TTC549 (cell line): ENCODE measurements at regions not wholly inside any gene's neighbourhood (a gene's known extent, or its start where the extent isn't known, plus 50 kb on each side); places are given as distances from the start of the nearest gene placed in this dataset.
"Not testable (repeated sequence)": the region's sequence is repeated elsewhere in the genome, so short reads cannot be mapped to it uniquely, and the experiment has no call there.

Experiments used
- FAIRE-seq: peaks from 2 replicates; lab custom pipeline; 2012; peaks lifted over from hg19 to GRCh38; lab: Jason Lieb, UNC

- no peak for FAIRE-seq
Measured at GRCh38 chr5:103894882-103895281, 332.3 kb upstream of the NUDT12 start.

GRCh38 chr5:103891151-103891550 is 328.6 kb upstream of the NUDT12 start:
- no peak for FAIRE-seq

- FAIRE-seq, result no peak
Measured at GRCh38 chr5:103890313-103890712, 327.7 kb upstream of the NUDT12 start.

- no peak for FAIRE-seq
Measured at GRCh38 chr5:103889500-103890209, 327.1 kb upstream of the NUDT12 start.

- no peak for FAIRE-seq
Measured at GRCh38 chr5:103886826-103887225, 324.2 kb upstream of the NUDT12 start.

- FAIRE-seq, result no peak
Measured at GRCh38 chr5:103883143-103883542, 320.6 kb upstream of the NUDT12 start.

- FAIRE-seq, result no peak
Measured at GRCh38 chr5:103881560-103881959, 319.0 kb upstream of the NUDT12 start.

GRCh38 chr5:103867857-103868598 is 305.4 kb upstream of the NUDT12 start:
- no peak for FAIRE-seq

- FAIRE-seq, result no peak
Measured at GRCh38 chr5:103866169-103866568, 303.6 kb upstream of the NUDT12 start.

GRCh38 chr5:103862398-103862797 is 299.8 kb upstream of the NUDT12 start:
- no peak for FAIRE-seq

- no peak for FAIRE-seq
Measured at GRCh38 chr5:103860327-103860726, 297.7 kb upstream of the NUDT12 start.

- FAIRE-seq, result not testable (repeated sequence)
Measured at GRCh38 chr5:103858367-103858766, 295.8 kb upstream of the NUDT12 start.

GRCh38 chr5:103851091-103851490 is 288.5 kb upstream of the NUDT12 start:
- no peak for FAIRE-seq

GRCh38 chr5:103849934-103850333 is 287.3 kb upstream of the NUDT12 start:
- no peak for FAIRE-seq

GRCh38 chr5:103847060-103847459 is 284.5 kb upstream of the NUDT12 start:
- FAIRE-seq, result no peak

GRCh38 chr5:103842936-103843335 is 280.3 kb upstream of the NUDT12 start:
- FAIRE-seq, result no peak

GRCh38 chr5:103840600-103840999 is 278.0 kb upstream of the NUDT12 start:
- no peak for FAIRE-seq

- no peak for FAIRE-seq
Measured at GRCh38 chr5:103834216-103834615, 271.6 kb upstream of the NUDT12 start.

GRCh38 chr5:103829585-103829984 is 267.0 kb upstream of the NUDT12 start:
- FAIRE-seq, result no peak

- no peak for FAIRE-seq
Measured at GRCh38 chr5:103827976-103828375, 265.4 kb upstream of the NUDT12 start.

- no peak for FAIRE-seq
Measured at GRCh38 chr5:103821361-103821760, 258.8 kb upstream of the NUDT12 start.

- FAIRE-seq, result no peak
Measured at GRCh38 chr5:103808464-103809106, 246.0 kb upstream of the NUDT12 start.

- FAIRE-seq, result no peak
Measured at GRCh38 chr5:103804711-103805110, 242.1 kb upstream of the NUDT12 start.
